ENCODE measurements at regions not wholly inside any gene's neighbourhood (a gene's known extent, or its start where the extent isn't known, plus 50 kb on each side); places are given as distances from the start of the nearest gene placed in this dataset.

- Histone ChIP-seq H3K9me3 (replicated peaks; ENCODE audit: control insufficient read depth, insufficient read depth, low read length) (no peaks in the 10 kb centered on the region), H3K36me3 (ENCODE audit: control insufficient read depth in 2 of 2, insufficient read depth in 2 of 2, low read length in 1 of 2) (no peaks in the 10 kb centered on the region), H3K9ac (ENCODE audit: control insufficient read depth, insufficient read depth, low read length) (no peak overlapping the region), H4K20me1 (ENCODE audit: control insufficient read depth, insufficient read depth) (no peaks in the 10 kb centered on the region), H3K27me3 (replicated peaks in 1 of 2; ENCODE audit: control insufficient read depth in 2 of 2, insufficient read depth in 2 of 2, low read length in 1 of 2) (no peaks in the 10 kb centered on the region; a peak in 1 of 4 replicates), H3K4me3 (no peak overlapping the region), H3K4me2 (ENCODE audit: control insufficient read depth, insufficient read depth) (no peak overlapping the region), H3K4me1 (ENCODE audit: control insufficient read depth, insufficient read depth, low read length) (no peaks in the 10 kb centered on the region), H3K27ac (ENCODE audit: control insufficient read depth, insufficient read depth) (no peak overlapping the region), H2AFZ (ENCODE audit: control insufficient read depth, low read depth, low read length) (no peak overlapping the region), H3K79me2 (ENCODE audit: control insufficient read depth, insufficient read depth, low read length) (no peaks in the 10 kb centered on the region)
- ChIA-PET SMC1A (ENCODE audit: uncharacterized antibody, unreplicated experiment) (no interaction called here), RAD21 (ENCODE audit: unreplicated experiment) (no interaction called here), POLR2A (no interaction called here), CTCF (no interaction called here)
- TF ChIP-seq NR2F1 (conservative IDR thresholded peaks at IDR 0.05) (no peak), RB1 (IDR thresholded peaks at IDR 0.05; ENCODE audit: borderline replicate concordance) (no peak), RAD51 (IDR thresholded peaks at IDR 0.05) (no peak), ZNF274 (IDR thresholded peaks at IDR 0.05; ENCODE audit: insufficient read depth, insufficient read length) (no peak), YBX1 (IDR thresholded peaks at IDR 0.05) (no peak), E4F1 (IDR thresholded peaks at IDR 0.05; ENCODE audit: borderline replicate concordance, partially characterized antibody) (no peak), ATF3 (IDR thresholded peaks at IDR 0.05; ENCODE audit: borderline replicate concordance, extremely low read depth, low read depth, low read length) (no peak), SP1 (IDR thresholded peaks at IDR 0.05; ENCODE audit: low read depth, low read length) (no peak), BCL11A (IDR thresholded peaks at IDR 0.05; ENCODE audit: low read depth, low read length) (no peak), BCLAF1 (IDR thresholded peaks at IDR 0.05) (no peak), CBX5 (IDR thresholded peaks at IDR 0.05; ENCODE audit: low read depth) (no peak), HDAC6 (IDR thresholded peaks at IDR 0.05; ENCODE audit: unreplicated experiment) (no peak), MXI1 (IDR thresholded peaks at IDR 0.05; ENCODE audit: low read depth, low read length) (no peak)
- BruUV-seq (replicated peaks) = no TSS peak
- 45% methylated on average over 15 of the region's 15 CpGs for WGBS (ENCODE audit: insufficient coverage, insufficient replicate concordance, low lambda C conversion rate, missing lambda C conversion rate)
- ATAC-seq (no peak), DNase-seq (ENCODE audit: low read depth, low spot score) (no peak), FAIRE-seq (no peak)
- in situ Hi-C loops (cut with MboI) = no loop called here
- intact Hi-C loops (cut with micrococcal nuclease; ENCODE audit: unreplicated experiment) = no loop called here
These were observed 100.3 kb downstream of the TTC32 start for GRCh38 chr2:19801367-19802080.

Measured in GM12878 (cell line).